ENCODE measurements at regions not wholly inside any gene's neighbourhood (a gene's known extent, or its start where the extent isn't known, plus 50 kb on each side); places are given as distances from the start of the nearest gene placed in this dataset.
"Not testable (repeated sequence)": the region's sequence is repeated elsewhere in the genome, so short reads cannot be mapped to it uniquely, and the experiment has no call there.

GRCh38 chr5:61231813-61232212 is 69.5 kb upstream of the SMIM15 start:
- no peak for TF ChIP-seq CTCF (conservative IDR thresholded peaks at IDR 0.05; ENCODE audit: low read length)
- no peak for DNase-seq (ENCODE audit: low read depth)
- no peak overlapping the region for H3K4me3 ChIP-seq (ENCODE audit: low read length)

GRCh38 chr5:61232490-61233050 is 70.3 kb upstream of the SMIM15 start:
- no peak for TF ChIP-seq CTCF (conservative IDR thresholded peaks at IDR 0.05; ENCODE audit: low read length)
- peak; percentile 37 for DNase-seq (ENCODE audit: low read depth)
- H3K4me3 ChIP-seq (ENCODE audit: low read length) = no peak overlapping the region

GRCh38 chr5:61234019-61234418 is 71.8 kb upstream of the SMIM15 start:
- DNase-seq (ENCODE audit: low read depth) = no peak
- no peak for TF ChIP-seq CTCF (conservative IDR thresholded peaks at IDR 0.05; ENCODE audit: low read length)
- no peak overlapping the region for H3K4me3 ChIP-seq (ENCODE audit: low read length)

- H3K4me3 ChIP-seq (ENCODE audit: low read length); DNase-seq (ENCODE audit: low read depth): not testable (repeated sequence)
These were observed 74.4 kb upstream of the SMIM15 start for GRCh38 chr5:61236715-61237114.

- no peak for TF ChIP-seq CTCF (conservative IDR thresholded peaks at IDR 0.05; ENCODE audit: low read length)
- no peak overlapping the region for H3K4me3 ChIP-seq (ENCODE audit: low read length)
- peak; percentile 22 for DNase-seq (ENCODE audit: low read depth)
These were observed 83.2 kb upstream of the SMIM15 start for GRCh38 chr5:61245486-61245885.

- no peak overlapping the region for H3K4me3 ChIP-seq (ENCODE audit: low read length)
- TF ChIP-seq CTCF (conservative IDR thresholded peaks at IDR 0.05; ENCODE audit: low read length) = no peak
- DNase-seq (ENCODE audit: low read depth) = no peak
These were observed 83.7 kb upstream of the SMIM15 start for GRCh38 chr5:61245936-61246335.

GRCh38 chr5:61246768-61247307 is 84.6 kb upstream of the SMIM15 start:
- TF ChIP-seq CTCF (conservative IDR thresholded peaks at IDR 0.05; ENCODE audit: low read length) = no peak
- DNase-seq (ENCODE audit: low read depth) = no peak
- no peak overlapping the region for H3K4me3 ChIP-seq (ENCODE audit: low read length)
